WTC11 (cell line): ENCODE measurements at regions not wholly inside any gene's neighbourhood (a gene's known extent, or its start where the extent isn't known, plus 50 kb on each side); places are given as distances from the start of the nearest gene placed in this dataset.

Source experiments
- CREB1 ChIP-seq: sonication (generic); formaldehyde crosslinking; IDR thresholded peaks from 2 replicates; pipeline ENCODE4 v1.8.0; 2023; ENCODE audit warnings: mild to moderate bottlenecking, missing genetic modification reagents
- CTCF ChIP-seq: fragments of 200-600 bp; IDR thresholded peaks from 2 replicates; pipeline ENCODE4 v1.8.0; 2022; ENCODE audit warnings: antibody characterized with exemption
- GABPB1 ChIP-seq: sonication (generic); formaldehyde crosslinking; IDR thresholded peaks from 2 replicates; pipeline ENCODE4 v1.8.1; 2023; ENCODE audit warnings: mild to moderate bottlenecking, missing genetic modification reagents
- GTF2I ChIP-seq: fragments of 250-450 bp; sonication (Bioruptor Pico); conservative IDR thresholded peaks from 2 replicates; pipeline ENCODE4 v1.4.0; 2021; ENCODE audit warnings: mild to moderate bottlenecking
- HMGXB4 ChIP-seq: sonication (generic); formaldehyde crosslinking; IDR thresholded peaks from 2 replicates; pipeline ENCODE4 v1.8.1; 2023; ENCODE audit warnings: mild to moderate bottlenecking, moderate library complexity, missing genetic modification reagents
- SP1 ChIP-seq: sonication (generic); formaldehyde crosslinking; conservative IDR thresholded peaks from 2 replicates; pipeline ENCODE4 v1.8.1; 2022; ENCODE audit warnings: missing genetic modification reagents
- ZNF121 ChIP-seq: sonication (generic); formaldehyde crosslinking; IDR thresholded peaks from 2 replicates; pipeline ENCODE4 v1.8.0; 2023; ENCODE audit warnings: missing genetic modification reagents
- ZNF532 ChIP-seq: fragments of 250-450 bp; sonication (Bioruptor Pico); IDR thresholded peaks from 2 replicates; pipeline ENCODE4 v1.9.0; 2021; ENCODE audit warnings: mild to moderate bottlenecking, borderline replicate concordance

- TF ChIP-seq CTCF (no peak), GABPB1 (no peak), ZNF532 (no peak), HMGXB4 (CRISPR knock-in tag) (no peak), ZNF121 (CRISPR knock-in tag) (no peak), CREB1 (CRISPR knock-in tag) (no peak), GTF2I (no peak), SP1 (no peak)
Observed at GRCh38 chr20:60947819-60948218, 304.2 kb upstream of the CDH4 start.
